Neural progenitor cell (in vitro differentiated cells): ENCODE measurements at regions not wholly inside any gene's neighbourhood (a gene's known extent, or its start where the extent isn't known, plus 50 kb on each side); places are given as distances from the start of the nearest gene placed in this dataset.
A peak's percentile ranks its signal among the peaks of the same experiment; 100 is the strongest.

Experiments
- DNase-seq: peaks from one replicate; pipeline ENCODE4 v3.0.0-alpha.2; 2016; ENCODE audit warnings: low spot score
- H2AFZ ChIP-seq: fragments of 200-600 bp; sonication (generic); replicated peaks from 2 replicates; pipeline ENCODE4 v1.6.1; 2016; ENCODE audit warnings: antibody characterized with exemption
- H3F3A ChIP-seq: fragments of 200-600 bp; sonication (generic); 2 replicates; pipeline ENCODE4 v1.6.1; 2016; ENCODE audit warnings: antibody characterized with exemption, low read depth
- H3K27ac ChIP-seq: fragments of 200-600 bp; sonication (generic); 2 replicates; pipeline ENCODE4 v1.5.1; 2016; ENCODE audit warnings: mild to moderate bottlenecking
- H3K27me3 ChIP-seq: fragments of 200-600 bp; sonication (generic); 2 replicates; pipeline ENCODE4 v1.6.1; 2016; ENCODE audit warnings: mild to moderate bottlenecking, moderate library complexity
- H3K36me3 ChIP-seq: fragments of 200-600 bp; sonication (generic); 2 replicates; pipeline ENCODE4 v1.5.1; 2016
- H3K4me1 ChIP-seq: fragments of 200-600 bp; sonication (generic); 2 replicates; pipeline ENCODE4 v1.6.1; 2016; ENCODE audit warnings: mixed run types
- H3K4me2 ChIP-seq: fragments of 200-600 bp; sonication (generic); 2 replicates; pipeline ENCODE4 v1.6.1; 2016
- H3K4me3 ChIP-seq: fragments of 200-600 bp; sonication (generic); 2 replicates; pipeline ENCODE4 v1.5.1; 2016
- H3K79me2 ChIP-seq: fragments of 200-600 bp; sonication (generic); 2 replicates; pipeline ENCODE4 v1.6.1; 2016; ENCODE audit warnings: low read depth
- H3K9ac ChIP-seq: fragments of 200-600 bp; sonication (generic); 2 replicates; pipeline ENCODE4 v1.6.1; 2016
- H3K9me3 ChIP-seq: fragments of 200-600 bp; sonication (generic); 2 replicates; pipeline ENCODE4 v1.5.1; 2016; ENCODE audit warnings: low read depth
- H4K20me1 ChIP-seq: fragments of 200-600 bp; sonication (generic); 2 replicates; pipeline ENCODE4 v1.6.1; 2016; ENCODE audit warnings: low read depth
- H3K27ac Mint-ChIP-seq: 3 replicates; pipeline ENCODE4 v1.8.0; 2021; ENCODE audit warnings: mixed read lengths
- H3K27me3 Mint-ChIP-seq: 2 replicates; pipeline ENCODE4 v1.8.0; 2022; ENCODE audit warnings: low read depth, mild to moderate bottlenecking, inconsistent platforms, moderate library complexity, mixed read lengths; ENCODE audit not compliant: insufficient read depth
- H3K36me3 Mint-ChIP-seq: 3 replicates; pipeline ENCODE4 v1.8.0; 2021; ENCODE audit warnings: mixed read lengths
- H3K4me1 Mint-ChIP-seq: 3 replicates; pipeline ENCODE4 v1.8.0; 2021; ENCODE audit warnings: mixed read lengths
- H3K4me3 Mint-ChIP-seq: 3 replicates; pipeline ENCODE4 v1.8.0; 2021; ENCODE audit warnings: mild to moderate bottlenecking, moderate library complexity, mixed read lengths
- H3K9me3 Mint-ChIP-seq: 3 replicates; pipeline ENCODE4 v1.8.0; 2020; ENCODE audit warnings: mixed read lengths
- EZH2 ChIP-seq: fragments of 200-600 bp; sonication (generic); IDR thresholded peaks from 2 replicates; pipeline ENCODE4 v1.6.1; 2017; ENCODE audit warnings: antibody characterized with exemption, mild to moderate bottlenecking, moderate library complexity
- EZH2phosphoT487 ChIP-seq: fragments of 200-600 bp; sonication (generic); IDR thresholded peaks from 2 replicates; pipeline ENCODE4 v1.6.1; 2017; ENCODE audit warnings: antibody characterized with exemption
- TF ChIP-seq, protein P1 (sequence below): fragments of 200-600 bp; sonication (generic); IDR thresholded peaks from 2 replicates; pipeline ENCODE4 v1.5.1; 2017; ENCODE audit warnings: antibody characterized with exemption, mild to moderate bottlenecking

DNA sequence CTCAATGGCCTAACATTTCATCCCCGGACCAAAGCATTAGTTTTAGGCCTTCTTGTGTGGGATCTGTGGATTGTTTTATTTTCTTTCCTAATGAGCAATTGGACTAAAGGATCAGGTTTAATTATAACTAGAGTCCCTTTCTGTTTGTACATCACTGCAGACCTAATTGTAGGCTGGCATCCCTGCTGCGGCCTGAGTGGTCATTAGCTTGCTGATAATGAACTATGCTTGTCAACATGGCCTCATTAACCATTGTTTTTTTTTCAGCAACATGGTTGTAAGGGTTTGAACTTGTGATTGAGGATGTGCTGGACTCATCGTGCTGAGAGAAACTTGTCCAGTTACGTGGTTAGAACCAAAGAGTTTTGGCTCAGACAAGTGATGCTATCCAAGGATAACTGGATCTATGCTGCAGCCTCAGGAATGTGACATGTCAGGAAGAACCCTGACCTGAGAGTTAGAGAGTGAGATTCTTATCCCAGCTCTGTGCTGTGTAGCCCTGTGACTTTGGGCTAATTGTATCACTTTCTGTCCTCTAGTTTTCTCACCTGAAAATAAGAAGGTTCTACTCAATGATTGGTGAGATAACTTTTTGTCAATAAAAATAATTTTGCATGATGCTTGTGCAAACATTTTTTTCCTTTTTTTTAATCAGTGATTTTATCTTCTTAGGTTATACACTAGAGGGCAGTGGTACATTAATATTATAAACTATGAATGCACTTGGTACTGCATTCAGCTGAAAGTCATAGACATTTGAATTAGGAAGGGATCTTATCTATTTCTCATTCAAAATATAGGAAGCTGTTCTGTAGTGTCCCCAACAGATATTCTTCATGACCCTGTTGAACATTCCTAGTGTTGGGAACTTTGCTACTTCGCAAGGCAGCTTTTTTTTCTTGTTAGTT, 140.9 kb downstream of the RNF144B start:
- peaks cover 4% of the 10 kb centered on the region for H3K4me1 Mint-ChIP-seq
- Histone ChIP-seq H3K4me1 (peaks cover 21% of the 10 kb centered on the region), H3K27me3 (no peaks in the 10 kb centered on the region), H3K27ac (no peak overlapping the region), H3K4me2 (no peak overlapping the region), H3F3A (peaks cover 13% of the 10 kb centered on the region), H3K9me3 (no peaks in the 10 kb centered on the region), H3K36me3 (no peaks in the 10 kb centered on the region), H3K79me2 (no peaks in the 10 kb centered on the region), H2AFZ (no peak overlapping the region), H3K9ac (no peak overlapping the region), H4K20me1 (no peaks in the 10 kb centered on the region), H3K4me3 (no peak overlapping the region)
- H3K9me3 Mint-ChIP-seq = peaks cover 4% of the 10 kb centered on the region
- no peak for TF ChIP-seq EZH2
- TF ChIP-seq, protein P1, sequence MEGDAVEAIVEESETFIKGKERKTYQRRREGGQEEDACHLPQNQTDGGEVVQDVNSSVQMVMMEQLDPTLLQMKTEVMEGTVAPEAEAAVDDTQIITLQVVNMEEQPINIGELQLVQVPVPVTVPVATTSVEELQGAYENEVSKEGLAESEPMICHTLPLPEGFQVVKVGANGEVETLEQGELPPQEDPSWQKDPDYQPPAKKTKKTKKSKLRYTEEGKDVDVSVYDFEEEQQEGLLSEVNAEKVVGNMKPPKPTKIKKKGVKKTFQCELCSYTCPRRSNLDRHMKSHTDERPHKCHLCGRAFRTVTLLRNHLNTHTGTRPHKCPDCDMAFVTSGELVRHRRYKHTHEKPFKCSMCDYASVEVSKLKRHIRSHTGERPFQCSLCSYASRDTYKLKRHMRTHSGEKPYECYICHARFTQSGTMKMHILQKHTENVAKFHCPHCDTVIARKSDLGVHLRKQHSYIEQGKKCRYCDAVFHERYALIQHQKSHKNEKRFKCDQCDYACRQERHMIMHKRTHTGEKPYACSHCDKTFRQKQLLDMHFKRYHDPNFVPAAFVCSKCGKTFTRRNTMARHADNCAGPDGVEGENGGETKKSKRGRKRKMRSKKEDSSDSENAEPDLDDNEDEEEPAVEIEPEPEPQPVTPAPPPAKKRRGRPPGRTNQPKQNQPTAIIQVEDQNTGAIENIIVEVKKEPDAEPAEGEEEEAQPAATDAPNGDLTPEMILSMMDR = peak; percentile 45
- peaks cover 2% of the 10 kb centered on the region for H3K27me3 Mint-ChIP-seq
- H3K4me3 Mint-ChIP-seq = no peak overlapping the region
- H3K27ac Mint-ChIP-seq = no peak overlapping the region
- no peak for DNase-seq
- peaks cover 2% of the 10 kb centered on the region for H3K36me3 Mint-ChIP-seq

DNA sequence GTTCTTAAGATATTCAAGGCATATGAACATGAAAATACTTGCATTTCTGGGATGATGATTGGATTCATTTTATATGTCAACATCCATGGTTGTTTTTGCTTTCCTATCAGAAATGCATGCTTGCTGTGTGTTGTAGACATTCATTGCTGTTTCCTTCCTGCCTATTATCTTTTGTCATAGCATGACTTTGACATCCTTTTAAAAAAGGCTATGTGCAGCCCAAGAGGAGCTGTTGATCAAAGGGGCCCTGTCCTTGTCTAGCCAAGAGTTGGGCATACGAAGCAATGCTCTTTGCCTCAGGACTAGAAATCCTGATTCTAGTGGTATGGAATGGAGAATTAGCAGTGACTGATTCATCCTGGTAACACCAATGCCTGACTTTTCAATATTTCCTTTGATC, 143.1 kb downstream of the RNF144B start:
- H3F3A ChIP-seq = peaks cover 13% of the 10 kb centered on the region
- Mint-ChIP-seq H3K27ac (no peak overlapping the region), H3K4me3 (no peak overlapping the region), H3K27me3 (no peaks in the 10 kb centered on the region), H3K36me3 (no peaks in the 10 kb centered on the region), H3K4me1 (peaks cover 8% of the 10 kb centered on the region), H3K9me3 (no peaks in the 10 kb centered on the region)
- no peaks in the 10 kb centered on the region for H3K79me2 ChIP-seq
- H3K27ac ChIP-seq = no peak overlapping the region
- H3K4me3 ChIP-seq = no peak overlapping the region
- no peaks in the 10 kb centered on the region for H3K9me3 ChIP-seq
- no peak overlapping the region for H2AFZ ChIP-seq
- no peaks in the 10 kb centered on the region for H3K36me3 ChIP-seq
- no peaks in the 10 kb centered on the region for H4K20me1 ChIP-seq
- TF ChIP-seq EZH2 (no peak), EZH2phosphoT487 (no peak)
- TF ChIP-seq, protein P1 = no peak
- no peak overlapping the region for H3K9ac ChIP-seq
- H3K4me1 ChIP-seq = peaks cover 21% of the 10 kb centered on the region
- H3K4me2 ChIP-seq = no peak overlapping the region
- H3K27me3 ChIP-seq = no peaks in the 10 kb centered on the region
- no peak for DNase-seq

DNA sequence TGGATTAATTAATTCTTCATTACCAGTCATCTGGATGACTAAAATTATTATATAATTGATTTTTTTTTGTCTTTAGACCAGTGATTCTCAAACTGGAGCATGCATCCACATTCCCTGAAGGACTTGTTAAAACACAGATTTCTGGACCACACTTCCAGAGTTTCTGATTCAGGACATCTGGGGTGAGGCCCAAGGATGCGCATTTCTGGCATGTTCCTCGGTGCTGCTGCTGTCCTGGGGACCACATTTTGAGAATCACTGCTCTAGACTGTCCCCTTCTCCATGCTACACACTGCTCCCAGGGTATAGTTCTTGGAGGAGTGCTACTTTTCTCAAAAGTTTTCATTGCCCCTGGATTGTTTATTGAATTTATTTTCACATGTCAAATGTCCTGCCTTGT, 145.0 kb downstream of the RNF144B start:
- Histone ChIP-seq H3K27ac (no peak overlapping the region), H3F3A (peaks cover 6% of the 10 kb centered on the region), H3K9ac (no peak overlapping the region), H3K27me3 (no peaks in the 10 kb centered on the region), H3K9me3 (no peaks in the 10 kb centered on the region), H2AFZ (no peak overlapping the region), H3K36me3 (no peaks in the 10 kb centered on the region), H4K20me1 (no peaks in the 10 kb centered on the region), H3K79me2 (no peaks in the 10 kb centered on the region), H3K4me2 (no peak overlapping the region), H3K4me1 (peaks cover 17% of the 10 kb centered on the region), H3K4me3 (no peak overlapping the region)
- no peaks in the 10 kb centered on the region for H3K27me3 Mint-ChIP-seq
- H3K36me3 Mint-ChIP-seq = no peaks in the 10 kb centered on the region
- TF ChIP-seq EZH2 (no peak), EZH2phosphoT487 (no peak)
- TF ChIP-seq, protein P1 = no peak
- peaks cover 15% of the 10 kb centered on the region for H3K4me1 Mint-ChIP-seq
- H3K4me3 Mint-ChIP-seq = no peak overlapping the region
- no peak for DNase-seq
- H3K9me3 Mint-ChIP-seq = no peaks in the 10 kb centered on the region
- H3K27ac Mint-ChIP-seq = no peak overlapping the region
